ENCODE measurements at regions not wholly inside any gene's neighbourhood (a gene's known extent, or its start where the extent isn't known, plus 50 kb on each side); places are given as distances from the start of the nearest gene placed in this dataset.
"Not testable (repeated sequence)": the region's sequence is repeated elsewhere in the genome, so short reads cannot be mapped to it uniquely, and the experiment has no call there.

- no peak for TF ChIP-seq SPI1 (IDR thresholded peaks at IDR 0.05; ENCODE audit: low read depth, low read length)
- no peak for TF ChIP-seq TAF1 (IDR thresholded peaks at IDR 0.05; ENCODE audit: low read depth, low read length)
- no peak for TF ChIP-seq POU2F2 (IDR thresholded peaks at IDR 0.05; ENCODE audit: low read depth, low read length)
- TF ChIP-seq PAX5 (IDR thresholded peaks at IDR 0.05; ENCODE audit: insufficient read depth, low read length, severe bottlenecking): no peak
- no peak for FAIRE-seq
- DNase-seq (ENCODE audit: insufficient read length, low spot score): no peak
Observed at GRCh38 chr10:111593578-111593977, 516.7 kb downstream of the ADRA2A start.

GRCh38 chr10:111595173-111595572, 518.3 kb downstream of the ADRA2A start:
- TF ChIP-seq POU2F2 (IDR thresholded peaks at IDR 0.05; ENCODE audit: low read depth, low read length) (no peak), POLR2A (IDR thresholded peaks at IDR 0.05; ENCODE audit: low read depth, low read length) (no peak), PAX5 (IDR thresholded peaks at IDR 0.05; ENCODE audit: insufficient read depth, low read length, severe bottlenecking) (no peak), SPI1 (IDR thresholded peaks at IDR 0.05; ENCODE audit: low read depth, low read length) (no peak), POLR2AphosphoS5 (IDR thresholded peaks at IDR 0.05; ENCODE audit: low read depth, low read length) (no peak), TAF1 (IDR thresholded peaks at IDR 0.05; ENCODE audit: low read depth, low read length) (no peak)
- FAIRE-seq (no peak), DNase-seq (ENCODE audit: insufficient read length, low spot score) (no peak)

DNA sequence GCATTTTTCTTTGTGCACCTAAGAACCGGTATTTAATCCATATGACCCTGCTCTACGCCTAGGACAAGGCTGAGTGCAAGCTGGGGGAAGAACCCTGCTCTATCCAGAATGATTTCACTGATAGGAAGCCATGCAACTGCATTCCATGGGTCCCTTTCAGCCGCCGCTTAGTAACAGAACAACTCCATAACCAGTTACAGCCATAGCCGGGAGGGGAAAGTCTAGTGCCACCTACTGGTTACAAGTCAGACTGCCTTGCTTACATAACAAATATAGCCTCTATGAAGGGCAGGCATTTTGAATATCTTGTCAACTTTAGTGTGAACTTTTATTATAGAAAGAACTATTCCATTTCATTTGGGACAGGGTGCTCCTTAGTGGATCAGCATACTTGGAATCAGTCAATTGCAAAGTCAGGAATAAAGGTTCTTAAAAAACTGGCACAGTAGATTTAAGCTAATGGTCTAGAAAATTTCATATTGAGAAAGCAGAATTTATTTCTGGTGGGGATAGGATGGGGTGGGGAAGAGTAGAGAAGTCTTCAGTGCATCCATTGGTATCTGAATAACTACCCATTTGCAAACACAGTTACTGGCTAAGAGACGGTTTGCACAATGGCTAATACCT, 521.7 kb downstream of the ADRA2A start:
- no peak for TF ChIP-seq PAX5 (IDR thresholded peaks at IDR 0.05; ENCODE audit: insufficient read depth, low read length, severe bottlenecking)
- no peak for TF ChIP-seq SPI1 (IDR thresholded peaks at IDR 0.05; ENCODE audit: low read depth, low read length)
- TF ChIP-seq POLR2A (IDR thresholded peaks at IDR 0.05; ENCODE audit: low read depth, low read length): no peak
- no peak for TF ChIP-seq POU2F2 (IDR thresholded peaks at IDR 0.05; ENCODE audit: low read depth, low read length)
- no peak for TF ChIP-seq TAF1 (IDR thresholded peaks at IDR 0.05; ENCODE audit: low read depth, low read length)
- TF ChIP-seq POLR2AphosphoS5 (IDR thresholded peaks at IDR 0.05; ENCODE audit: low read depth, low read length): no peak
- FAIRE-seq: peak; percentile 87
- peak; percentile 14 for DNase-seq (ENCODE audit: insufficient read length, low spot score)

DNA sequence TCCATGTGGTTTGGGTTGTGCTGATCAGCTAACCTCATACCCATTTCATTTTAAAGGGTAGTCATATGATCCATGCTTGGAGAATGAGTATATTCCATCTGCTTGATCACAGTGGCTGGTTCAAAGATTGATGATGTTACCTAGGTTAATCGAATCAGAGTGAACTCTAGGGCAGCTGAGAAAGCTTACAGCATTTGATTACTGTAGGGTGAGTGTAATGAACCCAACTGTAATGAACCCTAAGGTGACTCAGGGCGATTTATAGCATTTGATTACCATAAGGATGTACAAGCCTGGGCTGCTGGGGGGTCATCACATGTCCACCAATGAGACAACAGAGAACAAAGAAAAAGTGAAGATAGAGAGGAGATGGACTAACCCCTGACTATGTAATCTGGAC, 523.1 kb downstream of the ADRA2A start:
- DNase-seq (ENCODE audit: insufficient read length, low spot score): no peak
- no peak for FAIRE-seq
- TF ChIP-seq POLR2AphosphoS5 (IDR thresholded peaks at IDR 0.05; ENCODE audit: low read depth, low read length) (no peak), TAF1 (IDR thresholded peaks at IDR 0.05; ENCODE audit: low read depth, low read length) (no peak), SPI1 (IDR thresholded peaks at IDR 0.05; ENCODE audit: low read depth, low read length) (no peak), POU2F2 (IDR thresholded peaks at IDR 0.05; ENCODE audit: low read depth, low read length) (no peak), POLR2A (IDR thresholded peaks at IDR 0.05; ENCODE audit: low read depth, low read length) (no peak), PAX5 (IDR thresholded peaks at IDR 0.05; ENCODE audit: insufficient read depth, low read length, severe bottlenecking) (no peak)

- FAIRE-seq (no peak), DNase-seq (ENCODE audit: insufficient read length, low spot score) (no peak)
- TF ChIP-seq POLR2A (IDR thresholded peaks at IDR 0.05; ENCODE audit: low read depth, low read length) (no peak), TAF1 (IDR thresholded peaks at IDR 0.05; ENCODE audit: low read depth, low read length) (no peak), PAX5 (IDR thresholded peaks at IDR 0.05; ENCODE audit: insufficient read depth, low read length, severe bottlenecking) (no peak), SPI1 (IDR thresholded peaks at IDR 0.05; ENCODE audit: low read depth, low read length) (no peak), POU2F2 (IDR thresholded peaks at IDR 0.05; ENCODE audit: low read depth, low read length) (no peak), POLR2AphosphoS5 (IDR thresholded peaks at IDR 0.05; ENCODE audit: low read depth, low read length) (no peak)
Observed at GRCh38 chr10:111600772-111601171, 523.9 kb downstream of the ADRA2A start.

GRCh38 chr10:111612273-111612672, 535.4 kb downstream of the ADRA2A start:
- FAIRE-seq (no peak), DNase-seq (ENCODE audit: insufficient read length, low spot score) (no peak)
- TF ChIP-seq TAF1 (IDR thresholded peaks at IDR 0.05; ENCODE audit: low read depth, low read length): no peak
- TF ChIP-seq POLR2AphosphoS5 (IDR thresholded peaks at IDR 0.05; ENCODE audit: low read depth, low read length): no peak
- TF ChIP-seq POU2F2 (IDR thresholded peaks at IDR 0.05; ENCODE audit: low read depth, low read length): no peak
- TF ChIP-seq PAX5 (IDR thresholded peaks at IDR 0.05; ENCODE audit: insufficient read depth, low read length, severe bottlenecking): no peak
- no peak for TF ChIP-seq SPI1 (IDR thresholded peaks at IDR 0.05; ENCODE audit: low read depth, low read length)
- no peak for TF ChIP-seq POLR2A (IDR thresholded peaks at IDR 0.05; ENCODE audit: low read depth, low read length)

GRCh38 chr10:111634191-111634590, 549.4 kb downstream of the GPAM start:
- TF ChIP-seq POLR2AphosphoS5 (IDR thresholded peaks at IDR 0.05; ENCODE audit: low read depth, low read length) (no peak), POU2F2 (IDR thresholded peaks at IDR 0.05; ENCODE audit: low read depth, low read length) (no peak), TAF1 (IDR thresholded peaks at IDR 0.05; ENCODE audit: low read depth, low read length) (no peak), POLR2A (IDR thresholded peaks at IDR 0.05; ENCODE audit: low read depth, low read length) (no peak), SPI1 (IDR thresholded peaks at IDR 0.05; ENCODE audit: low read depth, low read length) (no peak), PAX5 (IDR thresholded peaks at IDR 0.05; ENCODE audit: insufficient read depth, low read length, severe bottlenecking) (no peak)
- FAIRE-seq (no peak), DNase-seq (ENCODE audit: insufficient read length, low spot score) (no peak)

DNA sequence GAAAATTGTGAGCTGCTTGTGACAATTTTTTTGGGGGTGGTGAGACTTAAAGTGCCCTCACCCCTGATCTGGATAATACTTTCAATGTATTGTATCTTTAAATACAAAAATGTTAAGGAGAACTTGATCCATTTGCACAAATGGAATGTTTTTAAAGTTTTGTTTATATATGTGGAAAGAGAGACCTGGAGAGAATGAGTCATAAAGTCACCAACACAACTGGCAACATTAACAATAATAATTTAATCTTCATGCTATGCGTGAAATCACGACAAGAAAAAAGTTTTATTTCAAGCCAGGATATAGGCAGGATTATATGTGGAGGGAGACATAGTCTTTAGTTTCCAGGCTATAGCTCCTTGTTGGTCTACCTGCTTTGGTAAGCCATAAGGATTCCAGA, 537.5 kb downstream of the GPAM start:
- no peak for TF ChIP-seq SPI1 (IDR thresholded peaks at IDR 0.05; ENCODE audit: low read depth, low read length)
- no peak for TF ChIP-seq POLR2A (IDR thresholded peaks at IDR 0.05; ENCODE audit: low read depth, low read length)
- no peak for TF ChIP-seq PAX5 (IDR thresholded peaks at IDR 0.05; ENCODE audit: insufficient read depth, low read length, severe bottlenecking)
- FAIRE-seq (no peak), DNase-seq (ENCODE audit: insufficient read length, low spot score) (no peak)

- FAIRE-seq (no peak), DNase-seq (ENCODE audit: insufficient read length, low spot score) (no peak)
- TF ChIP-seq PAX5 (IDR thresholded peaks at IDR 0.05; ENCODE audit: insufficient read depth, low read length, severe bottlenecking) (no peak), POLR2AphosphoS5 (IDR thresholded peaks at IDR 0.05; ENCODE audit: low read depth, low read length) (no peak), TAF1 (IDR thresholded peaks at IDR 0.05; ENCODE audit: low read depth, low read length) (no peak), POU2F2 (IDR thresholded peaks at IDR 0.05; ENCODE audit: low read depth, low read length) (no peak), SPI1 (IDR thresholded peaks at IDR 0.05; ENCODE audit: low read depth, low read length) (no peak), POLR2A (IDR thresholded peaks at IDR 0.05; ENCODE audit: low read depth, low read length) (no peak)
Observed at GRCh38 chr10:111648046-111648445, 535.5 kb downstream of the GPAM start.

DNA sequence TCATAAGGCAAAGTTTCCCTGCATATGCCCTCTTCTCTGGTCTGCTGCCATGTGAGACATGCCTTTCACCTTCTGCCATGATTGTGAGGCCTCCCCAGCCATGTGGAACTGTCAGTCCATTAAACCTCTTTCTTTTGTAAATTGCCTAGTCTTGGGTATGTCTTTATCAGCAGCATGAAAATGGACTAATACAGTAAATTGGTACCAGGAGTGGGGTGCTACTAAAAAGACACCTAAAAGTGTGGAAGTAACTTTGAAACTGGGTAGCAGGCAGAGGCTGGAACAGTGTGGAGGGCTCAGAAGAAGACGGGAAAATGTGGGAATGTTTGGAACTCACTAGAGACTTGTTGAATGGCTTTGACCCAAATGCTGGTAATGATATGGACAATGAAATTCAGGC, 534.5 kb downstream of the GPAM start:
- FAIRE-seq: not testable (repeated sequence)

More for the DNA sequence above, 534.5 kb downstream of the GPAM start:
- DNase-seq (ENCODE audit: insufficient read length, low spot score): not testable (repeated sequence)

Measured in GM12891 (cell line).